ENCODE measurements at regions not wholly inside any gene's neighbourhood (a gene's known extent, or its start where the extent isn't known, plus 50 kb on each side); places are given as distances from the start of the nearest gene placed in this dataset.

- ChIA-PET POLR2A (no interaction called here), CTCF (no interaction called here)
- TF ChIP-seq KLF16 (tag by site-specific recombination; IDR thresholded peaks at IDR 0.05) (no peak), ZBTB21 (tag by site-specific recombination; IDR thresholded peaks at IDR 0.05) (no peak), ZNF280C (tag by site-specific recombination; IDR thresholded peaks at IDR 0.05) (no peak), ZNF501 (tag by site-specific recombination; IDR thresholded peaks at IDR 0.05) (no peak)
- TF ChIP-seq, protein P1, sequence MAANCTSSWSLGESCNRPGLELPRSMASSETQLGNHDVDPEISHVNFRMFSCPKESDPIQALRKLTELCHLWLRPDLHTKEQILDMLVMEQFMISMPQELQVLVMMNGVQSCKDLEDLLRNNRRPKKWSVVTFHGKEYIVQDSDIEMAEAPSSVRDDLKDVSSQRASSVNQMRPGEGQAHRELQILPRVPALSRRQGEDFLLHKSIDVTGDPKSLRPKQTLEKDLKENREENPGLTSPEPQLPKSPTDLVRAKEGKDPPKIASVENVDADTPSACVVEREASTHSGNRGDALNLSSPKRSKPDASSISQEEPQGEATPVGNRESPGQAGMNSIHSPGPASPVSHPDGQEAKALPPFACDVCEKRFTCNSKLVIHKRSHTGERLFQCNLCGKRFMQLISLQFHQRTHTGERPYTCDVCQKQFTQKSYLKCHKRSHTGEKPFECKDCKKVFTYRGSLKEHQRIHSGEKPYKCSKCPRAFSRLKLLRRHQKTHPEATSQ (tag by site-specific recombination; IDR thresholded peaks at IDR 0.05), result no peak
- Histone ChIP-seq H3K4me3 (ENCODE audit: low read depth, low read length) (no peak overlapping the region), H3K27ac (ENCODE audit: extremely low read depth, low read depth, low read length) (no peak overlapping the region), H3K4me1 (ENCODE audit: control insufficient read depth, insufficient read depth, low read length) (no peaks in the 10 kb centered on the region), H3K9me3 (ENCODE audit: control insufficient read depth, insufficient read depth, low read depth, low read length) (no peaks in the 10 kb centered on the region), H3K36me3 (ENCODE audit: control insufficient read depth in 2 of 2, insufficient read depth in 1 of 2, low read length in 2 of 2) (no peaks in the 10 kb centered on the region)
Measured at GRCh38 chr6:71707059-71707458, 179.3 kb upstream of the RIMS1 start.

DNA sequence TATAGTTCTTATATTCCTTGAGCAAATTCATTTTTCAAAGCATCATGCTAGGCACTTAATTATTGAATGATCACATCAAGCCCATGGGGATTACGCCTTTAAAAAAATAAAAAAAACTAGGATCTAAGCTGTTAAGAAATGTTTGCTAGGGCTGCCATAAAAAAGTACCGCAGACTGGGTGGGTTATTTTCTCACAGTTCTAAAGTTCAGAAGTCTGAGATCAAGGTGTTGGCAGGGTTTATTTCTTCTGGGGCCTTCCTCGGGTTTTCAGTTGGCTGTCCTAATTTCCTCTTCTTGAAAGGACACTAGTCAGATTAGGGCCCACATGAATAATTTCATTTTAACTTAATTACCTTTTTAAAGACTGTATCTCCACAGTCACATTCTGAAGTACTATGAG, 165.6 kb upstream of the RIMS1 start:
- Histone ChIP-seq H3K27ac (ENCODE audit: extremely low read depth, low read depth, low read length) (no peak overlapping the region), H3K9me3 (ENCODE audit: control insufficient read depth, insufficient read depth, low read depth, low read length) (no peaks in the 10 kb centered on the region), H3K36me3 (ENCODE audit: control insufficient read depth in 2 of 2, insufficient read depth in 1 of 2, low read length in 2 of 2) (no peaks in the 10 kb centered on the region), H3K4me1 (ENCODE audit: control insufficient read depth, insufficient read depth, low read length) (no peaks in the 10 kb centered on the region), H3K4me3 (ENCODE audit: low read depth, low read length) (no peak overlapping the region)
- CTCF ChIA-PET, result interaction anchor here (1.0 to 1.3 kb wide), 2 partner anchors 10 to 48 kb away, joined by 3 to 6 read pairs; no protein-coding TSS in a partner anchor
- TF ChIP-seq ZBTB17 (tag by site-specific recombination; IDR thresholded peaks at IDR 0.05) (no peak), ZNF341 (tag by site-specific recombination; IDR thresholded peaks at IDR 0.05; ENCODE audit: low read depth) (no peak), ZNF423 (tag by site-specific recombination; IDR thresholded peaks at IDR 0.05) (no peak), ZNF791 (tag by site-specific recombination; IDR thresholded peaks at IDR 0.05) (no peak), ZNF248 (tag by site-specific recombination; IDR thresholded peaks at IDR 0.05) (no peak), ZNF629 (tag by site-specific recombination; IDR thresholded peaks at IDR 0.05) (no peak), ZNF544 (tag by site-specific recombination; IDR thresholded peaks at IDR 0.05) (no peak), ZNF362 (tag by site-specific recombination; IDR thresholded peaks at IDR 0.05) (no peak), ZNF121 (tag by site-specific recombination; IDR thresholded peaks at IDR 0.05) (no peak), ZNF223 (tag by site-specific recombination; IDR thresholded peaks at IDR 0.05) (no peak), HOXC10 (CRISPR knock-in tag; IDR thresholded peaks at IDR 0.05) (no peak), ZNF639 (tag by site-specific recombination; IDR thresholded peaks at IDR 0.05) (no peak), ZFP3 (tag by site-specific recombination; IDR thresholded peaks at IDR 0.05; ENCODE audit: low read depth) (no peak), ZNF488 (tag by site-specific recombination; IDR thresholded peaks at IDR 0.05) (no peak)
- TF ChIP-seq, protein P2, sequence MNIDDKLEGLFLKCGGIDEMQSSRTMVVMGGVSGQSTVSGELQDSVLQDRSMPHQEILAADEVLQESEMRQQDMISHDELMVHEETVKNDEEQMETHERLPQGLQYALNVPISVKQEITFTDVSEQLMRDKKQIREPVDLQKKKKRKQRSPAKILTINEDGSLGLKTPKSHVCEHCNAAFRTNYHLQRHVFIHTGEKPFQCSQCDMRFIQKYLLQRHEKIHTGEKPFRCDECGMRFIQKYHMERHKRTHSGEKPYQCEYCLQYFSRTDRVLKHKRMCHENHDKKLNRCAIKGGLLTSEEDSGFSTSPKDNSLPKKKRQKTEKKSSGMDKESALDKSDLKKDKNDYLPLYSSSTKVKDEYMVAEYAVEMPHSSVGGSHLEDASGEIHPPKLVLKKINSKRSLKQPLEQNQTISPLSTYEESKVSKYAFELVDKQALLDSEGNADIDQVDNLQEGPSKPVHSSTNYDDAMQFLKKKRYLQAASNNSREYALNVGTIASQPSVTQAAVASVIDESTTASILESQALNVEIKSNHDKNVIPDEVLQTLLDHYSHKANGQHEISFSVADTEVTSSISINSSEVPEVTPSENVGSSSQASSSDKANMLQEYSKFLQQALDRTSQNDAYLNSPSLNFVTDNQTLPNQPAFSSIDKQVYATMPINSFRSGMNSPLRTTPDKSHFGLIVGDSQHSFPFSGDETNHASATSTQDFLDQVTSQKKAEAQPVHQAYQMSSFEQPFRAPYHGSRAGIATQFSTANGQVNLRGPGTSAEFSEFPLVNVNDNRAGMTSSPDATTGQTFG (tag by site-specific recombination; IDR thresholded peaks at IDR 0.05; ENCODE audit: borderline replicate concordance), result no peak
- POLR2A ChIA-PET, result no interaction called here
